HEK293 (cell line): ENCODE measurements at regions not wholly inside any gene's neighbourhood (a gene's known extent, or its start where the extent isn't known, plus 50 kb on each side); places are given as distances from the start of the nearest gene placed in this dataset.

ENCODE experiments used
- CTCF ChIP-seq: fragments of 450-650 bp; formaldehyde crosslinking; IDR thresholded peaks from 2 replicates; pipeline ENCODE4 v1.5.1; 2016; ENCODE audit warnings: missing biosample characterization, missing genetic modification characterization
- KLF16 ChIP-seq: fragments of 450-650 bp; formaldehyde crosslinking; IDR thresholded peaks from 2 replicates; pipeline ENCODE4 v1.5.1; 2017; ENCODE audit warnings: missing biosample characterization, missing genetic modification characterization
- ZBTB7A ChIP-seq: fragments of 450-650 bp; formaldehyde crosslinking; IDR thresholded peaks from 2 replicates; pipeline ENCODE4 v1.5.1; 2016; ENCODE audit warnings: low read depth, missing biosample characterization, missing genetic modification characterization
- ZNF114 ChIP-seq: fragments of 450-650 bp; formaldehyde crosslinking; IDR thresholded peaks from 2 replicates; pipeline ENCODE4 v1.5.0; 2017; ENCODE audit warnings: missing biosample characterization, missing genetic modification characterization
- ZNF148 ChIP-seq: fragments of 450-650 bp; formaldehyde crosslinking; IDR thresholded peaks from 2 replicates; pipeline ENCODE4 v1.5.0; 2017; ENCODE audit warnings: missing biosample characterization, missing genetic modification characterization, borderline replicate concordance
- ZNF24 ChIP-seq: fragments of 450-650 bp; formaldehyde crosslinking; IDR thresholded peaks from 2 replicates; pipeline ENCODE4 v1.5.1; 2016; ENCODE audit warnings: missing biosample characterization, missing genetic modification characterization
- ZNF416 ChIP-seq: fragments of 450-650 bp; formaldehyde crosslinking; IDR thresholded peaks from 2 replicates; pipeline ENCODE4 v1.5.1; 2016; ENCODE audit warnings: missing biosample characterization, missing genetic modification characterization
- TF ChIP-seq, protein P1 (sequence below): fragments of 450-650 bp; formaldehyde crosslinking; IDR thresholded peaks from 2 replicates; pipeline ENCODE4 v1.5.1; 2016; ENCODE audit warnings: missing biosample characterization, missing genetic modification characterization
- TF ChIP-seq, protein P2 (sequence below): fragments of 450-650 bp; IDR thresholded peaks from 2 replicates; pipeline ENCODE4 v1.5.1; 2018; ENCODE audit warnings: missing biosample characterization, mild to moderate bottlenecking, missing genetic modification characterization
- TF ChIP-seq, protein P3 (sequence below): fragments of 450-650 bp; formaldehyde crosslinking; IDR thresholded peaks from 2 replicates; pipeline ENCODE4 v1.5.1; 2016; ENCODE audit warnings: missing biosample characterization, missing genetic modification characterization
- TF ChIP-seq, protein P4 (sequence below): fragments of 450-650 bp; formaldehyde crosslinking; IDR thresholded peaks from 2 replicates; pipeline ENCODE4 v1.5.1; 2016; ENCODE audit warnings: missing biosample characterization, missing genetic modification characterization

DNA sequence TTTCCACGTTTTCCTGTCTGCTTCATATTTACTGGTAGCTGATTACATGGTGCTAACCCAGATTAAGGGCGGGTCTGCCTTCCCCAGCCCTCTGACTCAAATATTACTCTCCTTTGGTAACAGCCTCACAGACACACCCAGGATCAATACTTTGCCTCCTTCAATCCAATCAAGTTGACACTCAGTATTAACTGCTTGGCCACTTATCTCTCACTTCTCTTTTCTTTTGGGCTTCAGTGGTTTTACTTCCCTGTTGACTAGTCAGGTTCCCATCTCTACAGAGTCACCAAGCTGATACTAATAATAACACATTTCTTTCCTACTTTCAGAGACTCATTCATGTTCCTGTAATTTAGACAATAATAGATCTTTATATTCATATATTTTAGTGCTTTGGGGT, 302.2 kb upstream of the MAP2 start:
- TF ChIP-seq ZNF148 (tag by site-specific recombination) (no peak), ZBTB7A (no peak), ZNF114 (tag by site-specific recombination) (no peak), CTCF (tag by site-specific recombination) (no peak), KLF16 (tag by site-specific recombination) (no peak), ZNF24 (tag by site-specific recombination) (no peak), ZNF416 (tag by site-specific recombination) (no peak)
- TF ChIP-seq, protein P1, sequence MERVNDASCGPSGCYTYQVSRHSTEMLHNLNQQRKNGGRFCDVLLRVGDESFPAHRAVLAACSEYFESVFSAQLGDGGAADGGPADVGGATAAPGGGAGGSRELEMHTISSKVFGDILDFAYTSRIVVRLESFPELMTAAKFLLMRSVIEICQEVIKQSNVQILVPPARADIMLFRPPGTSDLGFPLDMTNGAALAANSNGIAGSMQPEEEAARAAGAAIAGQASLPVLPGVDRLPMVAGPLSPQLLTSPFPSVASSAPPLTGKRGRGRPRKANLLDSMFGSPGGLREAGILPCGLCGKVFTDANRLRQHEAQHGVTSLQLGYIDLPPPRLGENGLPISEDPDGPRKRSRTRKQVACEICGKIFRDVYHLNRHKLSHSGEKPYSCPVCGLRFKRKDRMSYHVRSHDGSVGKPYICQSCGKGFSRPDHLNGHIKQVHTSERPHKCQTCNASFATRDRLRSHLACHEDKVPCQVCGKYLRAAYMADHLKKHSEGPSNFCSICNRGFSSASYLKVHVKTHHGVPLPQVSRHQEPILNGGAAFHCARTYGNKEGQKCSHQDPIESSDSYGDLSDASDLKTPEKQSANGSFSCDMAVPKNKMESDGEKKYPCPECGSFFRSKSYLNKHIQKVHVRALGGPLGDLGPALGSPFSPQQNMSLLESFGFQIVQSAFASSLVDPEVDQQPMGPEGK (tag by site-specific recombination), result no peak
- TF ChIP-seq, protein P2, sequence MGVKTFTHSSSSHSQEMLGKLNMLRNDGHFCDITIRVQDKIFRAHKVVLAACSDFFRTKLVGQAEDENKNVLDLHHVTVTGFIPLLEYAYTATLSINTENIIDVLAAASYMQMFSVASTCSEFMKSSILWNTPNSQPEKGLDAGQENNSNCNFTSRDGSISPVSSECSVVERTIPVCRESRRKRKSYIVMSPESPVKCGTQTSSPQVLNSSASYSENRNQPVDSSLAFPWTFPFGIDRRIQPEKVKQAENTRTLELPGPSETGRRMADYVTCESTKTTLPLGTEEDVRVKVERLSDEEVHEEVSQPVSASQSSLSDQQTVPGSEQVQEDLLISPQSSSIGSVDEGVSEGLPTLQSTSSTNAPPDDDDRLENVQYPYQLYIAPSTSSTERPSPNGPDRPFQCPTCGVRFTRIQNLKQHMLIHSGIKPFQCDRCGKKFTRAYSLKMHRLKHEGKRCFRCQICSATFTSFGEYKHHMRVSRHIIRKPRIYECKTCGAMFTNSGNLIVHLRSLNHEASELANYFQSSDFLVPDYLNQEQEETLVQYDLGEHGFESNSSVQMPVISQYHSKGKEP, result no peak
- TF ChIP-seq, protein P3, sequence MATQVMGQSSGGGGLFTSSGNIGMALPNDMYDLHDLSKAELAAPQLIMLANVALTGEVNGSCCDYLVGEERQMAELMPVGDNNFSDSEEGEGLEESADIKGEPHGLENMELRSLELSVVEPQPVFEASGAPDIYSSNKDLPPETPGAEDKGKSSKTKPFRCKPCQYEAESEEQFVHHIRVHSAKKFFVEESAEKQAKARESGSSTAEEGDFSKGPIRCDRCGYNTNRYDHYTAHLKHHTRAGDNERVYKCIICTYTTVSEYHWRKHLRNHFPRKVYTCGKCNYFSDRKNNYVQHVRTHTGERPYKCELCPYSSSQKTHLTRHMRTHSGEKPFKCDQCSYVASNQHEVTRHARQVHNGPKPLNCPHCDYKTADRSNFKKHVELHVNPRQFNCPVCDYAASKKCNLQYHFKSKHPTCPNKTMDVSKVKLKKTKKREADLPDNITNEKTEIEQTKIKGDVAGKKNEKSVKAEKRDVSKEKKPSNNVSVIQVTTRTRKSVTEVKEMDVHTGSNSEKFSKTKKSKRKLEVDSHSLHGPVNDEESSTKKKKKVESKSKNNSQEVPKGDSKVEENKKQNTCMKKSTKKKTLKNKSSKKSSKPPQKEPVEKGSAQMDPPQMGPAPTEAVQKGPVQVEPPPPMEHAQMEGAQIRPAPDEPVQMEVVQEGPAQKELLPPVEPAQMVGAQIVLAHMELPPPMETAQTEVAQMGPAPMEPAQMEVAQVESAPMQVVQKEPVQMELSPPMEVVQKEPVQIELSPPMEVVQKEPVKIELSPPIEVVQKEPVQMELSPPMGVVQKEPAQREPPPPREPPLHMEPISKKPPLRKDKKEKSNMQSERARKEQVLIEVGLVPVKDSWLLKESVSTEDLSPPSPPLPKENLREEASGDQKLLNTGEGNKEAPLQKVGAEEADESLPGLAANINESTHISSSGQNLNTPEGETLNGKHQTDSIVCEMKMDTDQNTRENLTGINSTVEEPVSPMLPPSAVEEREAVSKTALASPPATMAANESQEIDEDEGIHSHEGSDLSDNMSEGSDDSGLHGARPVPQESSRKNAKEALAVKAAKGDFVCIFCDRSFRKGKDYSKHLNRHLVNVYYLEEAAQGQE (tag by site-specific recombination), result no peak
- TF ChIP-seq, protein P4, sequence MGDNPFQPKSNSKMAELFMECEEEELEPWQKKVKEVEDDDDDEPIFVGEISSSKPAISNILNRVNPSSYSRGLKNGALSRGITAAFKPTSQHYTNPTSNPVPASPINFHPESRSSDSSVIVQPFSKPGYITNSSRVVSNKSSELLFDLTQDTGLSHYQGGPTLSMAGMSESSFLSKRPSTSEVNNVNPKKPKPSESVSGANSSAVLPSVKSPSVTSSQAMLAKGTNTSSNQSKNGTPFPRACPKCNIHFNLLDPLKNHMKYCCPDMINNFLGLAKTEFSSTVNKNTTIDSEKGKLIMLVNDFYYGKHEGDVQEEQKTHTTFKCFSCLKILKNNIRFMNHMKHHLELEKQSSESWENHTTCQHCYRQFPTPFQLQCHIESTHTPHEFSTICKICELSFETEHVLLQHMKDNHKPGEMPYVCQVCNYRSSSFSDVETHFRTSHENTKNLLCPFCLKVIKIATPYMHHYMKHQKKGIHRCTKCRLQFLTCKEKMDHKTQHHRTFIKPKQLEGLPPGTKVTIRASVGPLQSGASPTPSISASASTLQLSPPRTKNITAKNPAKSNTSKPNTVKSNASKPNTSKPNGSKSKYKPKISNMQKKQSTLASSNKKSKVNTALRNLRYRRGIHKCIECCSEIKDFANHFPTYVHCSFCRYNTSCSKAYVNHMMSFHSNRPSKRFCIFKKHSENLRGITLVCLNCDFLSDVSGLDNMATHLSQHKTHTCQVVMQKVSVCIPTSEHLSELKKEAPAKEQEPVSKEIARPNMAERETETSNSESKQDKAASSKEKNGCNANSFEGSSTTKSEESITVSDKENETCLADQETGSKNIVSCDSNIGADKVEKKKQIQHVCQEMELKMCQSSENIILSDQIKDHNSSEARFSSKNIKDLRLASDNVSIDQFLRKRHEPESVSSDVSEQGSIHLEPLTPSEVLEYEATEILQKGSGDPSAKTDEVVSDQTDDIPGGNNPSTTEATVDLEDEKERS (tag by site-specific recombination), result no peak
